ENCODE measurements at regions not wholly inside any gene's neighbourhood (a gene's known extent, or its start where the extent isn't known, plus 50 kb on each side); places are given as distances from the start of the nearest gene placed in this dataset.

DNA sequence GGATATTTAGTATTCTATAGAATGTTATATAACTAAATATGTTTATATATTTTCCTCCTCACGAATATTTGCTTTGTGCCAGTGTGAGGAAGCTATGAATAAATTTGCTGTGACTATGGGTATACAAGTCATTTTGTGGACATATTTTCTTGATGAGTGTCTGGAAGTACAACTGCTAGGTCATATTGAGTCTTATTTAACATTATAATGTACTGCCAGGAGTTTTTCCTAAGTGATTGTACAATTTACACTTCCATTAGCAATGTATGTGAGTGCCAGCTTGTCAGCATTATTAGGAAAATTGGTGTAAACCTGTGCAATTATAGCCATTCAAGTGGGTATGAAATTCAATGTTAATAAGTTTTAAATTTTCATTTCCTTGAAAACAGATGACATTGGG is 1328.9 kb upstream of the TMEFF2 start:
- H2BK12ac ChIP-seq (ENCODE audit: low read depth, low read length): no peak overlapping the region
- H4K5ac ChIP-seq (ENCODE audit: insufficient read length, low read depth, low read length): no peak overlapping the region
- ChIA-PET POLR2A (ENCODE audit: partially characterized antibody) (no interaction called here), CTCF (ENCODE audit: partially characterized antibody) (no interaction called here)
- no peak overlapping the region for H3K18ac ChIP-seq (ENCODE audit: extremely low read depth, low read length)
- no peaks in the 10 kb centered on the region; a peak in 1 of 4 replicates for H3K79me2 ChIP-seq (ENCODE audit: control insufficient read depth in 1 of 2, insufficient read depth in 2 of 2, low read length in 2 of 2)
- no peak for DNase-seq (ENCODE audit: low read depth in 1 of 2, low spot score in 2 of 2)
- no peak overlapping the region for H3K4me2 ChIP-seq (ENCODE audit: insufficient read depth in 1 of 2, low read depth in 2 of 2, low read length in 2 of 2)
- peaks cover 0 to 3% (median 0%) of the 10 kb centered on the region in 4 experiments; a peak in 1 of 7 replicates for H3K4me1 ChIP-seq (replicated peaks in 1 of 4; ENCODE audit: control insufficient read depth in 3 of 4, insufficient read depth in 4 of 4, low read length in 3 of 4)
- no peak overlapping the region for H3K14ac ChIP-seq (ENCODE audit: insufficient read length)
- H2AFZ ChIP-seq (ENCODE audit: low read length): no peak overlapping the region
- no peak overlapping the region for H2BK5ac ChIP-seq (ENCODE audit: low read depth, low read length)
- no peaks in the 10 kb centered on the region for H3K36me3 ChIP-seq (ENCODE audit: control insufficient read depth in 2 of 4, insufficient read depth in 4 of 4, low read length in 3 of 4)
- no peak overlapping the region for H3K4ac ChIP-seq (replicated peaks; ENCODE audit: insufficient read length, low read depth, low read length)
- H3K56ac ChIP-seq (replicated peaks; ENCODE audit: insufficient read length, low read depth, low read length): no peak overlapping the region
- no peak overlapping the region for H3K4me3 ChIP-seq (ENCODE audit: extremely low read depth in 1 of 4, insufficient read depth in 2 of 4, low read depth in 3 of 4, low read length in 4 of 4)
- no peaks in the 10 kb centered on the region for H3K27me3 ChIP-seq (replicated peaks in 1 of 4; ENCODE audit: control insufficient read depth in 3 of 4, extremely low read depth in 1 of 4, insufficient read depth in 3 of 4, low read length in 3 of 4)
- H2BK120ac ChIP-seq (replicated peaks; ENCODE audit: low read depth, low read length): no peak overlapping the region
- H3K9ac ChIP-seq (replicated peaks in 1 of 4; ENCODE audit: extremely low read depth in 1 of 4, low read depth in 3 of 4, low read length in 3 of 4): no peak overlapping the region
- no peak overlapping the region for H4K91ac ChIP-seq (replicated peaks; ENCODE audit: insufficient read length, low read length)
- 86% methylated on average over 1 of the region's 1 CpG; no CpG with 5 or more reads in 1 of the 2 experiments for WGBS, 2 experiments (ENCODE audit: extremely low coverage in 1 of 2, insufficient coverage in 1 of 2, insufficient read length in 1 of 2, insufficient replicate concordance in 2 of 2, low coverage in 1 of 2, low lambda C conversion rate in 2 of 2, missing lambda C conversion rate in 1 of 2)
- FAIRE-seq: no peak
- H3K27ac ChIP-seq (ENCODE audit: low read depth, low read length): no peak overlapping the region
- no peak overlapping the region for H2AK5ac ChIP-seq (ENCODE audit: low read depth, low read length)
- no peaks in the 10 kb centered on the region for H3K23me2 ChIP-seq (ENCODE audit: low read depth, low read length)
- H3K9me3 ChIP-seq (ENCODE audit: insufficient read depth in 2 of 2, low read depth in 1 of 2, low read length in 1 of 2): no peaks in the 10 kb centered on the region
- TF ChIP-seq, protein P1, sequence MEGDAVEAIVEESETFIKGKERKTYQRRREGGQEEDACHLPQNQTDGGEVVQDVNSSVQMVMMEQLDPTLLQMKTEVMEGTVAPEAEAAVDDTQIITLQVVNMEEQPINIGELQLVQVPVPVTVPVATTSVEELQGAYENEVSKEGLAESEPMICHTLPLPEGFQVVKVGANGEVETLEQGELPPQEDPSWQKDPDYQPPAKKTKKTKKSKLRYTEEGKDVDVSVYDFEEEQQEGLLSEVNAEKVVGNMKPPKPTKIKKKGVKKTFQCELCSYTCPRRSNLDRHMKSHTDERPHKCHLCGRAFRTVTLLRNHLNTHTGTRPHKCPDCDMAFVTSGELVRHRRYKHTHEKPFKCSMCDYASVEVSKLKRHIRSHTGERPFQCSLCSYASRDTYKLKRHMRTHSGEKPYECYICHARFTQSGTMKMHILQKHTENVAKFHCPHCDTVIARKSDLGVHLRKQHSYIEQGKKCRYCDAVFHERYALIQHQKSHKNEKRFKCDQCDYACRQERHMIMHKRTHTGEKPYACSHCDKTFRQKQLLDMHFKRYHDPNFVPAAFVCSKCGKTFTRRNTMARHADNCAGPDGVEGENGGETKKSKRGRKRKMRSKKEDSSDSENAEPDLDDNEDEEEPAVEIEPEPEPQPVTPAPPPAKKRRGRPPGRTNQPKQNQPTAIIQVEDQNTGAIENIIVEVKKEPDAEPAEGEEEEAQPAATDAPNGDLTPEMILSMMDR (IDR thresholded peaks at IDR 0.05; ENCODE audit: control extremely low read depth in 1 of 3, insufficient read depth in 1 of 3, low read depth in 1 of 3, low read length in 3 of 3): no peak
- TF ChIP-seq, protein P2, sequence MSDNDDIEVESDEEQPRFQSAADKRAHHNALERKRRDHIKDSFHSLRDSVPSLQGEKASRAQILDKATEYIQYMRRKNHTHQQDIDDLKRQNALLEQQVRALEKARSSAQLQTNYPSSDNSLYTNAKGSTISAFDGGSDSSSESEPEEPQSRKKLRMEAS (IDR thresholded peaks at IDR 0.05): no peak
- TF ChIP-seq GTF2F1 (IDR thresholded peaks at IDR 0.05; ENCODE audit: borderline replicate concordance, low read depth, low read length): no peak
- no peak for TF ChIP-seq TAF7 (optimal IDR thresholded peaks at IDR 0.05; ENCODE audit: borderline replicate concordance, low read depth, low read length)
- TF ChIP-seq CTBP2 (IDR thresholded peaks at IDR 0.05; ENCODE audit: borderline replicate concordance, insufficient read depth, insufficient read length, low read length): no peak
- no peak for TF ChIP-seq EZH2 (IDR thresholded peaks at IDR 0.05; ENCODE audit: low read depth, low read length, severe bottlenecking)
- TF ChIP-seq CBX5 (IDR thresholded peaks at IDR 0.05; ENCODE audit: low read depth, low read length): no peak
- no peak for TF ChIP-seq YY1 (IDR thresholded peaks at IDR 0.05; ENCODE audit: low read depth, low read length)
- TF ChIP-seq TAF1 (IDR thresholded peaks at IDR 0.05; ENCODE audit: low read depth, low read length): no peak
- H4K20me1 ChIP-seq (replicated peaks in 1 of 2; ENCODE audit: control insufficient read depth in 1 of 2, insufficient read depth in 2 of 2, low read length in 2 of 2): no peaks in the 10 kb centered on the region
- no peak overlapping the region for H2BK15ac ChIP-seq (ENCODE audit: low read length)
- H4K8ac ChIP-seq (ENCODE audit: extremely low read depth, insufficient read depth, low read length): no peak overlapping the region
- H2BK20ac ChIP-seq (ENCODE audit: low read length): no peak overlapping the region
- no peaks in the 10 kb centered on the region for H3K79me1 ChIP-seq (ENCODE audit: low read depth, low read length)
- H3K23ac ChIP-seq (ENCODE audit: insufficient read length): no peak overlapping the region
